Suprapubic skin (tissue), 4 donors: ENCODE measurements at regions not wholly inside any gene's neighbourhood (a gene's known extent, or its start where the extent isn't known, plus 50 kb on each side); places are given as distances from the start of the nearest gene placed in this dataset.

Source experiments
- DNase-seq, 2 donors: peaks; one replicate each; pipeline ENCODE4 v3.0.0-alpha.2; 2019; ENCODE audit warnings: low spot score in 2 of 2
- H3K27ac ChIP-seq: fragments of 200-600 bp; sonication (generic); one replicate; pipeline ENCODE4 v1.5.1; 2019
- H3K27me3 ChIP-seq: fragments of 200-600 bp; sonication (generic); one replicate; pipeline ENCODE4 v1.5.1; 2019
- H3K36me3 ChIP-seq: fragments of 200-600 bp; sonication (generic); one replicate; pipeline ENCODE4 v1.5.1; 2019
- H3K4me1 ChIP-seq: fragments of 200-600 bp; sonication (generic); one replicate; pipeline ENCODE4 v1.5.1; 2019
- H3K4me3 ChIP-seq: fragments of 200-600 bp; sonication (generic); one replicate; pipeline ENCODE4 v1.5.1; 2019; ENCODE audit warnings: mild to moderate bottlenecking
- H3K9me3 ChIP-seq: fragments of 200-600 bp; sonication (generic); one replicate; pipeline ENCODE4 v1.5.1; 2019
- CTCF ChIP-seq, 2 donors: fragments of 200-600 bp in 1 of 2; fragments of 450-650 bp in 1 of 2; sonication (generic) in 1 of 2; IDR thresholded peaks; one replicate each; pipeline ENCODE4 v1.5.1; 2016 to 2019; ENCODE audit warnings: antibody characterized with exemption in 2 of 2, mild to moderate bottlenecking in 1 of 2, moderate library complexity in 1 of 2
- EP300 ChIP-seq: sonication (generic); formaldehyde crosslinking; IDR thresholded peaks from one replicate; pipeline ENCODE4 v1.6.1; 2017; ENCODE audit warnings: antibody characterized with exemption
- POLR2A ChIP-seq, 2 donors: fragments of 450-650 bp; IDR thresholded peaks; one replicate each; pipeline ENCODE4 v1.6.1; 2017; ENCODE audit warnings: antibody characterized with exemption in 2 of 2, mild to moderate bottlenecking in 2 of 2, moderate library complexity in 2 of 2
- POLR2AphosphoS5 ChIP-seq, 3 donors: sonication (generic); formaldehyde crosslinking; IDR thresholded peaks; one replicate each; pipeline ENCODE4 v1.6.1; 2017; ENCODE audit warnings: antibody characterized with exemption in 3 of 3
- WGBS: methylation state at CpG from one replicate; pipeline ENCODE4 v1.1.5; 2018; 5-methylcytosine and 5-hydroxymethylcytosine counted together

GRCh38 chr2:238997137-238997390 lies 149.2 kb downstream of the TWIST2 start:
- peaks cover 3% of the 10 kb centered on the region for H3K9me3 ChIP-seq
- TF ChIP-seq POLR2A (IDR thresholded peaks at IDR 0.05) (no peak), POLR2AphosphoS5 (IDR thresholded peaks at IDR 0.05) (no peak)
- H3K4me1 ChIP-seq = no peaks in the 10 kb centered on the region
- H3K36me3 ChIP-seq = no peaks in the 10 kb centered on the region
- H3K27ac ChIP-seq = no peak overlapping the region
- H3K4me3 ChIP-seq = no peak overlapping the region
- WGBS = 89% methylated on average over 10 of the region's 10 CpGs
- no peak for DNase-seq
- peaks cover 3% of the 10 kb centered on the region for H3K27me3 ChIP-seq

- 80% methylated on average over 9 of the region's 10 CpGs for whole genome bisulfite sequencing
- Histone ChIP-seq H3K27me3 (peaks cover 9% of the 10 kb centered on the region), H3K9me3 (peaks cover 4% of the 10 kb centered on the region), H3K27ac (no peak overlapping the region), H3K4me3 (no peak overlapping the region), H3K4me1 (no peaks in the 10 kb centered on the region), H3K36me3 (no peaks in the 10 kb centered on the region)
- no peak for TF ChIP-seq CTCF (IDR thresholded peaks at IDR 0.05)
- TF ChIP-seq EP300 = no peak
- TF ChIP-seq POLR2A (IDR thresholded peaks at IDR 0.05) = no peak
- no peak for TF ChIP-seq POLR2AphosphoS5 (IDR thresholded peaks at IDR 0.05)
- DNase-seq = no peak
Measured at GRCh38 chr2:238997684-238998083, 149.8 kb downstream of the TWIST2 start.
